ENCODE measurements at regions not wholly inside any gene's neighbourhood (a gene's known extent, or its start where the extent isn't known, plus 50 kb on each side); places are given as distances from the start of the nearest gene placed in this dataset.

DNA sequence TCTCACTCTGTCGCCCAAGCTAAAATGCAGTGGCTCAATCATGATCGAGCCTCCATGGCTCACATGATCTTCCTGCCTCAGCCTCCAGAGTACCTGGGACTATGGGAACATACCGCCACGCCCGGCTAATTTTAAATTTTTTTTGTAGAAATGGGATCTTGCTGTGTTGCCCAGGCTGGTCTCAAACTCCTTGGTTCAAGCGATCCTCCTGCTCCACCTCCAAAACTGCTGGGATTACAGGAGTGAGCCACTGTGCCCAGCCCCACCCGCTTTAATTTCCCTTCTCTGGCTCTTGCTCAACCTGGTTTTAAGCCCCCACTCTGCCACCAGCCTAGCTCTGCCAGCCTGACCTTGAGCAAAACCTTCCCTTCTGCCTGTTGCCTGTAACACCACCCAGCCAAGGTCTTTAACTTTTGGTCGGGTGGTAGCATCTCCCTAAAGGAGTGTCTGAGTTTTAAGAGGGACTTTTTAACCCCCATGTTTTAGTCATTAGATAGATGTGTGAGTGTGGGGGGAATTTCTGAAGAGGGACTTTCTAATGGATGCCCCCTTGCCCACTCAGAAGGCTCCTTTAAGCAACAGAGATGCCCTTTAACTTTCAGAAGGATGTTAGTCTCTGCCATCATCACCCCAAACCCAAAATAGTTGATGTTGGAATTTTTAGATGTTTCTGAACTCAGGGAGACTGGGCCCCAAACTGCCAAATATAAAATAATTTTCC is 71.8 kb upstream of the FOXP4 start:
- no peak for DNase-seq

- DNase-seq = no peak
Observed at GRCh38 chr6:41475164-41475563, 71.0 kb upstream of the FOXP4 start.

GRCh38 chr6:41475737-41476357 is 70.3 kb upstream of the FOXP4 start:
- no peak for DNase-seq

GRCh38 chr6:41476401-41476800 is 69.8 kb upstream of the FOXP4 start:
- DNase-seq = no peak

DNA sequence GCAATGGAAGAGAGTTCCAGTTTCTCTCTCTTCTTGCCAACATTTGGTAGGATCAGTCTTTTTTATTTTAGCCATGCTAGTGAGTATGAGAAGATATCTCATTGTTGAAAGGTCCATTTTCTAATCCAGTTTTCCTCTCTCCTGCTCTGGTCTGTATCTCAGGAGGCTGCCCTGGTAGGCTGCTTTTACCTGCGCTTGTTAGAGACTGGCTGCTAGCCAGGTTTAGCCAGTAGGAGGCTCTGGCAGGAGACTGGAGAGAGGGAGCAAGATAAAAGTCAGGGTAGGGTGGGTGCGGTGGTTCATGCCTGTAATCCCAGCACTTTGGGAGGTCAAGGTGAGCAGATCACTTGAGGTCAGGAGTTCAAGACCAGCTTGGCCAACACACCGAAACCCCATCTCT is 68.6 kb upstream of the FOXP4 start:
- DNase-seq = no peak

DNA sequence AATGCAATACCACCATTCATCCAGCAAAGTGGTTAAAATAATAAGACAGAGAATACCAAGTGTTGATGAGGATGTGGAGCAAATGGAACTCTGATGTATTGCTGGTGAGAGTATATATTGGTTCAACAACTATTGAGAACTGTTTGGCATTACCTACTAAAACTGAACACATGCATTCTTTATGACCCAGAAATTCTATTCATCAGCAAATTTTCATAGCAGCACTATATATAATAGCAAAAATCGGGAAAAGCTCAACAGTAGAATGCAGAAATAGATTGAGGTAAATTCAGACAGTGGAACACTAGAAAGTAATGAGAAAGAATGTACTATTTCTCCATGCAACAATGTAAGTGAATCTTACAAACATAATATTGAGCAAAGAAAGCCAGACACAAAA is 62.2 kb upstream of the FOXP4 start:
- DNase-seq = no peak

DNA sequence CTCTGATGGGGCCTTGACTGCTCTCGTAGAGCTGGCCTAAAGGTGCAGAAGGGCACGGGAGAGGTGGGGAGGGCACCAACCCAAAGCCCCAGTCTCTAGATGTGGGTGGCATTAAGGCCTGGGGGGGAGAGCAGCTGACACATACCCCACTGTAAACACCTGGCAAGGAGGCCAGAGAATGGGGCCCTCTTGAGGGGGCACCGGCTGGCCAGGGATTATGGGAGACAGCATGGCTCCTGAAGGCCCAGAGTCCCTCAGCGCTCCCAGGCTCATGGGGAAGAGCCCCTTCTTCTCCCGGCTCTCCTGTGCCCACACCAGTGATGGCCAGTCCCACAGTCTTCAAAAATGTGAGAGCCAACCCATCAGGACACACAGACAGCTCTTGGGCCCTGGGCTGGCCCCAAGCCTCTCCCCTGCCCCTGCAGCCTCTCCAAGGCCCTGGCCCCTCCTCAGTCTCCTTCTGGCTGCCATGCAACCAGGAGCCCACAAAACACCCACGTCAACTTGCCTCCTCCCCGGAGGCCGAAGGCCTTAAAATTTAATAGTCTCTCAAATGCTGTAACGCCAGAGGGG is 58.2 kb upstream of the FOXP4 start:
- no peak for DNase-seq

GRCh38 chr6:41488433-41489119 is 57.6 kb upstream of the FOXP4 start:
- DNase-seq = no peak

DNA sequence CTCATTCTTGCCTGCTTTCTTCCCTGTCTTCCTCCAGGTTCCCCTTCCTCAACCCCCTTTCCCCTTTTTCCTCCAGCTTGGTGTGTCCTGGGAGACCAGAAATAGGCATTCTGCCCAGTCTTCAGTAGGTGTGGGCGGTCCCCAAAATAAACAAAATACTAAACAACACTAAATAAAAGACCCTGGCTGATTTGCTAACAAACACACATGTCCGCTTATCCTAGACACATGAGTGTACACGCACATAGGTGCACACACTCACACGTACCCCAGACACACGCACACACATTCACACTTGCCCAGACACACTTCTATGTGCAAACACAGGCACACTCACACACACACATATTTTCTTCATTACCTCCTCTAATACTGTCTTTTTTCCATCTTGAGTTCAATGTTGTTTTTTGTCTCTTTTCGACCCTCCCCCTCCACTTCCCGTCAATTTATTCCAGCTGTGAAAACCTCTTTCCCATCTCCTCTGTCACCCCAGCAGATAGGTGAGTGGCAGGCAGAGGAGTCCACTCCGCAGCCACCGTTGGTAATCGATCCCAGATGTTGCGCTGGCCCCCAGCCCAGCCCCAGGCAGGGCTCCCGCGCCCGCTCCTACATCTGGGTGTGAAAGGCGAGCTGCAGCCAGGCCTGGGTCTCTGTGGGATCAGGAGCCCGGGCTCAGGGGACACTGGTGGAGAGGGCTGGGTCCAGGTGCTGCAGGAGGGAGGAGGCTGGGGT is 56.9 kb upstream of the FOXP4 start:
- DNase-seq = no peak

GRCh38 chr6:41492261-41492891 is 53.8 kb upstream of the FOXP4 start:
- DNase-seq = no peak

DNA sequence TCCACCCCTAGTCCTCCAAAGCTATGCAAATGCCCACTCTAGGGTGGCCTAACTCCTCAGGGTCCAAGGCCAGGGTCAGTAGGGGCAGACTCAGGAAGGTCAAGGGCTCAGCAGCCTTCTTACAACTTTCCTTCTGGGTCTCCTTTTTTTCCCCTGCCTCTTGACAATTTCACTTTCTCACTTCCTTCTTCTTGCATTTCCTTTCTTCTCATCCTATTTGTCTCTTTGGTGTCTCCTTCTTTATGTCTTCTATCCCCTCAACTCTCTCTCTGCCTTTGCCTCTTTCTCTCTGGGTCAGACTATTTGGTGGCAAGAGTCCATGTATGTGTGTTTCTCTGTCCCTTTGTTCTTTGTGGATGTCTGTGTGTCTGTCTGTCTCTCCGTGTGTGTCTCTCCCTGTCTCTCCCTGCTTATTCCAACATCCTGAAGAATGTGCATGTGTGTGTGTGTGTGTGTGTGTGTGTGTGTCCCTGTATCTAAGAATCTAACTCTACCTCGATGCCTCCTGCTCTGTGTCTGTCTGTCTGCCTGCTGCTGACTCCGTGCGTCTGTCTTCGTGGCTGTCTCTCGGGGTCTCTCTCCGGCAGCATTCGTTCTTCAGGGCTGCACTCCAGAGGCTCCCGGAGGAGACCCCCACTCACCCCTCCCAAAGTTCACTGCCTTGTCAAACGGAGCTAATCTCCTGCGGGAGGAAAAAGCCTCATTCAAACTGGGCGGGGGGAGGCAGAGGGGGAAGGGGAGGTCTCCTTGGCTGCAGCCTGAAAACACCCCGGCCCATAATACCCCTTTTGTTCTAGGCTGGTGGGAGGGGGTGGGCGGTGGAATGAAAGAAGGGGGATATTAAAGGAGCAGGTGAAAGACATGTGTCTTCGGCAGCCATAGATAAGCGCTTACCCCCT is 51.7 kb upstream of the FOXP4 start:
- no peak for DNase-seq
